A673 (cell line): ENCODE measurements at regions not wholly inside any gene's neighbourhood (a gene's known extent, or its start where the extent isn't known, plus 50 kb on each side); places are given as distances from the start of the nearest gene placed in this dataset.

ENCODE experiments used
- CTCF ChIP-seq: fragments of 300-800, 200-600 bp; sonication (generic); conservative IDR thresholded peaks from 2 replicates; pipeline ENCODE4 v1.5.1; 2017; ENCODE audit warnings: low read depth, mild to moderate bottlenecking, antibody characterized with exemption, low read length, moderate library complexity, mixed read lengths
- EZH2 ChIP-seq: fragments of 200-600 bp; sonication (generic); IDR thresholded peaks from 2 replicates; pipeline ENCODE4 v1.6.1; 2017; ENCODE audit warnings: borderline replicate concordance, low read depth, mild to moderate bottlenecking, mixed read lengths, antibody characterized with exemption, low read length; ENCODE audit not compliant: poor library complexity, severe bottlenecking

DNA sequence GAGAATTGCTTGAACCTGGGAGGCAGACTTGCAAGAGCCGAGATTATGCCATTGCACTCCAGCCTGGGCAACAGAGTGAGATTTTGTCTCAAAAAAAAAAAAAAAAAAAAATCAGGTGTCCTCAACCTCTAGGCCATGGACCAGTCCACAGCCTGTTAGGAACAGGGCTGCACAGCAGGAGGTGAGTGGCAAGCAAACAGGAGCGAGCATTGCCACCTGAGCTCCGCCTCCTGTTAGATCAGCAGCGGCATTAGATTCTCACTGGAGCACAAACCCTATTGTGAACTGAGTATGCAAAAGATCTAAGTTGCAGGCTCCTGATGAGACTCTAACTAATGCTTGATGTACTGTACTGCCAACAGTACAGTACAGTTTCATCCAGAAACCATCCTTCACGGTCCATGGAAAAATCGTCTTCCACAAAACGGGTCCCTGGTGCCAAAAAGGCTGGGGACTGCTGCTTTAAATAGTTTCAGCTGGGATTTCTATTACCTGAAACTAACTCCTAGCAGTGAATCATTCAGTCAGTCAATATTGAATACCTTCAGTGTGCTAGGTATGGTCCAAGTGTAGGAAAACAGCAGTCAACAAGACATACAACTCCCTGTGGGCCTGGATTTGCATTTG lies 56.3 kb upstream of the DHX40 start:
- TF ChIP-seq CTCF, result no peak
- no peak for TF ChIP-seq EZH2
